ENCODE measurements at regions not wholly inside any gene's neighbourhood (a gene's known extent, or its start where the extent isn't known, plus 50 kb on each side); places are given as distances from the start of the nearest gene placed in this dataset.

DNA sequence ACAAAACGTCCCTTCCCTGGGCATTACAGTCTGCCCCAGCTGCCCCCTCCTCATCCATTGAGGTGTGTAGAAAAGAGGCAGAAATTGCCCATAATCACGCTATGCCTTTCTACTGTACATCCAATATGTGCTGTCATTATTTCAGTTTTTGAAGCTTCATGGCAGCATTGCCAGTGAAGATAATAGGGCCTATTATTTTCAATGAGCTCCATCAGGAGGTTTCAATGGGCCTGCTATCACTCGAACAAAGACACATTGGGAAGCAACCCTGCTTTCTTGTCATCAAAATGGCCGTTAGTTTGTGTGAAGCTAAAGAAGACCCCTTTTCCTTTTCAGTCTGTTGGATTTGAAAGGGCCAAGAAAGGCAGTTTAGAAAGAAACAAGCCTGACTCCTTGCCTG lies 653.8 kb downstream of the NOVA1 start:
- no peaks in the 10 kb centered on the region for H3K27me3 Mint-ChIP-seq
- Histone ChIP-seq H3K27ac (ENCODE audit: insufficient read depth, low read length, poor library complexity, severe bottlenecking) (no peak overlapping the region), H3K4me1 (ENCODE audit: control insufficient read depth, insufficient read depth, low read length, poor library complexity, severe bottlenecking) (no peaks in the 10 kb centered on the region), H3K4me3 (ENCODE audit: low read depth, low read length) (no peak overlapping the region), H3K36me3 (ENCODE audit: control insufficient read depth, insufficient read depth, low read length) (no peaks in the 10 kb centered on the region), H3K9me3 (ENCODE audit: control insufficient read depth in 2 of 2, low read length in 2 of 2) (peaks cover 0 to under 1% of the 10 kb centered on the region in 2 experiments), H3K27me3 (ENCODE audit: control insufficient read depth, insufficient read depth, low read length) (no peaks in the 10 kb centered on the region)
- peaks cover 0 to 29% (median 9%) of the 10 kb centered on the region in 7 donors for H3K9me3 Mint-ChIP-seq
- H3K27ac Mint-ChIP-seq, result no peak overlapping the region
- H3K4me3 Mint-ChIP-seq, result no peak overlapping the region
- ATAC-seq (ENCODE audit: low read depth in 2 of 2), result no peak
- no peaks in the 10 kb centered on the region for H3K4me1 Mint-ChIP-seq
- DNase-seq, result no peak
- H3K36me3 Mint-ChIP-seq, result no peaks in the 10 kb centered on the region

- Histone ChIP-seq H3K4me1 (ENCODE audit: control insufficient read depth, insufficient read depth, low read length, poor library complexity, severe bottlenecking) (no peaks in the 10 kb centered on the region), H3K27me3 (ENCODE audit: control insufficient read depth, insufficient read depth, low read length) (no peaks in the 10 kb centered on the region), H3K36me3 (ENCODE audit: control insufficient read depth, insufficient read depth, low read length) (no peaks in the 10 kb centered on the region), H3K27ac (ENCODE audit: insufficient read depth, low read length, poor library complexity, severe bottlenecking) (no peak overlapping the region), H3K4me3 (ENCODE audit: low read depth, low read length) (no peak overlapping the region), H3K9me3 (ENCODE audit: control insufficient read depth in 2 of 2, low read length in 2 of 2) (no peaks in the 10 kb centered on the region)
- Mint-ChIP-seq H3K27ac (no peak overlapping the region), H3K4me3 (no peak overlapping the region), H3K27me3 (no peaks in the 10 kb centered on the region), H3K36me3 (no peaks in the 10 kb centered on the region), H3K4me1 (no peaks in the 10 kb centered on the region), H3K9me3 (peaks cover 0 to 27% (median 8%) of the 10 kb centered on the region in 7 donors)
- no peak for ATAC-seq (ENCODE audit: low read depth in 2 of 2)
- no peak for DNase-seq
These were observed 654.5 kb downstream of the NOVA1 start for GRCh38 chr14:25943329-25943728.

DNA sequence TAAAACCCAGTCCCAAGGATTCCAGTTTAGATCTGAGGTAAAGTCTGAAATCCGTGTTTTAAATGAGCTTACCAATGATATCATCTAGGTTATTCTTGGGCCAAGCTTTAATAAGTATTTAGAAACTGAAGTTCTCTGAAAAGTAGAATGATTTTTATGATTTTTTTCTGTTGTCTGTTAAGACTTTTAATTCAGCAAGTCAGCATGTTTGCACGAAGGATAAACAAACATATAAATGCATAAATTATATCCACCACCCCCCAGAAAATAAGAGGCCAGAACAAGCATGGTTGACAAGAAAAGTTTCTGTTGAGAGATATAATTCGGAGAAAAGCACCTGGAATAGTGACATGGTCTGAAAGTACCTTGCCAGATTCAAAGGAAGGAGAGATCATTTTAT lies 655.7 kb downstream of the NOVA1 start:
- Histone ChIP-seq H3K36me3 (ENCODE audit: control insufficient read depth, insufficient read depth, low read length) (no peaks in the 10 kb centered on the region), H3K4me1 (ENCODE audit: control insufficient read depth, insufficient read depth, low read length, poor library complexity, severe bottlenecking) (no peaks in the 10 kb centered on the region), H3K4me3 (ENCODE audit: low read depth, low read length) (no peak overlapping the region), H3K27ac (ENCODE audit: insufficient read depth, low read length, poor library complexity, severe bottlenecking) (no peak overlapping the region), H3K27me3 (ENCODE audit: control insufficient read depth, insufficient read depth, low read length) (no peaks in the 10 kb centered on the region), H3K9me3 (ENCODE audit: control insufficient read depth in 2 of 2, low read length in 2 of 2) (peaks cover 0 to 3% of the 10 kb centered on the region in 2 experiments)
- no peak overlapping the region for H3K27ac Mint-ChIP-seq
- H3K4me3 Mint-ChIP-seq, result no peak overlapping the region
- no peaks in the 10 kb centered on the region for H3K36me3 Mint-ChIP-seq
- no peak for ATAC-seq (ENCODE audit: low read depth in 2 of 2)
- no peaks in the 10 kb centered on the region for H3K4me1 Mint-ChIP-seq
- DNase-seq, result no peak
- no peaks in the 10 kb centered on the region for H3K27me3 Mint-ChIP-seq
- H3K9me3 Mint-ChIP-seq, result peaks cover 1 to 28% (median 8%) of the 10 kb centered on the region in 7 donors

DNA sequence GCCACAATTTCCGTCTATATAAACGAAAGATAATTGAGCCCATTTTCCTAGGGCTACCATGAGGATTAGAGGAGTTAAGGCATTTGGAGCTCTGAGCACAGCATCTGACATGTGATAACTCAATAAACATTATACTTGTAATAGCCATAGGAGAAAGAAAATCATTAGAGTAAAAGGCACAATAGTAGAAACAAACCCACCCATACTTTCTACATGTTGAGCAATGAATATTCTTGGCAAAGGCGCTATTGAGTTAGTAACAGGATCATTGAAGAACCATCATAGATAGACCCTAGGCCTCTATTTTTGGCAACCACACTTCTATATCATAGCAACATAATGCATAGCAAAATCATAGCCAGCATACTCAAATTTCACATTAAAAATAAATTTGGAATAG lies 664.1 kb downstream of the NOVA1 start:
- no peak for ATAC-seq (ENCODE audit: low read depth in 2 of 2)
- Mint-ChIP-seq H3K4me3 (no peak overlapping the region), H3K9me3 (peaks cover 0 to 18% (median 3%) of the 10 kb centered on the region in 7 donors)

GRCh38 chr14:25929881-25930615 lies 667.8 kb downstream of the NOVA1 start:
- no peaks in the 10 kb centered on the region for H3K36me3 Mint-ChIP-seq

More for the DNA sequence above, 664.1 kb downstream of the NOVA1 start:
- Histone ChIP-seq H3K9me3 (ENCODE audit: control insufficient read depth in 2 of 2, low read length in 2 of 2) (peaks cover 3 to 19% of the 10 kb centered on the region in 2 experiments), H3K4me1 (ENCODE audit: control insufficient read depth, insufficient read depth, low read length, poor library complexity, severe bottlenecking) (no peaks in the 10 kb centered on the region), H3K36me3 (ENCODE audit: control insufficient read depth, insufficient read depth, low read length) (no peaks in the 10 kb centered on the region), H3K27ac (ENCODE audit: insufficient read depth, low read length, poor library complexity, severe bottlenecking) (no peak overlapping the region), H3K27me3 (ENCODE audit: control insufficient read depth, insufficient read depth, low read length) (no peaks in the 10 kb centered on the region), H3K4me3 (ENCODE audit: low read depth, low read length) (no peak overlapping the region)
- H3K27me3 Mint-ChIP-seq, result no peaks in the 10 kb centered on the region
- H3K27ac Mint-ChIP-seq, result no peak overlapping the region
- DNase-seq, result no peak
- H3K36me3 Mint-ChIP-seq, result no peaks in the 10 kb centered on the region
- no peaks in the 10 kb centered on the region for H3K4me1 Mint-ChIP-seq

GRCh38 chr14:25911831-25912230 lies 686.0 kb downstream of the NOVA1 start:
- Histone ChIP-seq H3K27me3 (ENCODE audit: control insufficient read depth, insufficient read depth, low read length) (no peaks in the 10 kb centered on the region), H3K27ac (ENCODE audit: insufficient read depth, low read length, poor library complexity, severe bottlenecking) (no peak overlapping the region), H3K9me3 (ENCODE audit: control insufficient read depth in 2 of 2, low read length in 2 of 2) (peaks cover 2 to 4% of the 10 kb centered on the region in 2 experiments), H3K36me3 (ENCODE audit: control insufficient read depth, insufficient read depth, low read length) (no peaks in the 10 kb centered on the region), H3K4me3 (ENCODE audit: low read depth, low read length) (no peak overlapping the region), H3K4me1 (ENCODE audit: control insufficient read depth, insufficient read depth, low read length, poor library complexity, severe bottlenecking) (no peaks in the 10 kb centered on the region)
- Mint-ChIP-seq H3K4me1 (no peaks in the 10 kb centered on the region), H3K27ac (no peak overlapping the region), H3K4me3 (no peak overlapping the region), H3K9me3 (peaks cover 2 to 33% (median 11%) of the 10 kb centered on the region in 7 donors), H3K27me3 (no peaks in the 10 kb centered on the region), H3K36me3 (no peaks in the 10 kb centered on the region)
- no peak for ATAC-seq (ENCODE audit: low read depth in 2 of 2)
- no peak for DNase-seq

More at GRCh38 chr14:25929881-25930615, 667.8 kb downstream of the NOVA1 start:
- H3K27me3 ChIP-seq (ENCODE audit: control insufficient read depth, insufficient read depth, low read length), result no peaks in the 10 kb centered on the region
- H3K9me3 ChIP-seq (ENCODE audit: control insufficient read depth in 2 of 2, low read length in 2 of 2), result peaks cover 9 to 23% of the 10 kb centered on the region in 2 experiments
- H3K36me3 ChIP-seq (ENCODE audit: control insufficient read depth, insufficient read depth, low read length), result no peaks in the 10 kb centered on the region
- no peak overlapping the region for H3K27ac ChIP-seq (ENCODE audit: insufficient read depth, low read length, poor library complexity, severe bottlenecking)
- no peaks in the 10 kb centered on the region for H3K4me1 Mint-ChIP-seq
- DNase-seq (no peak), ATAC-seq (ENCODE audit: low read depth in 2 of 2) (no peak)
- H3K4me3 Mint-ChIP-seq, result no peak overlapping the region
- peaks cover 3 to 30% (median 9%) of the 10 kb centered on the region in 7 donors for H3K9me3 Mint-ChIP-seq
- no peaks in the 10 kb centered on the region for H3K27me3 Mint-ChIP-seq
- H3K27ac Mint-ChIP-seq, result no peak overlapping the region
- H3K4me3 ChIP-seq (ENCODE audit: low read depth, low read length), result no peak overlapping the region
- H3K4me1 ChIP-seq (ENCODE audit: control insufficient read depth, insufficient read depth, low read length, poor library complexity, severe bottlenecking), result no peaks in the 10 kb centered on the region

DNA sequence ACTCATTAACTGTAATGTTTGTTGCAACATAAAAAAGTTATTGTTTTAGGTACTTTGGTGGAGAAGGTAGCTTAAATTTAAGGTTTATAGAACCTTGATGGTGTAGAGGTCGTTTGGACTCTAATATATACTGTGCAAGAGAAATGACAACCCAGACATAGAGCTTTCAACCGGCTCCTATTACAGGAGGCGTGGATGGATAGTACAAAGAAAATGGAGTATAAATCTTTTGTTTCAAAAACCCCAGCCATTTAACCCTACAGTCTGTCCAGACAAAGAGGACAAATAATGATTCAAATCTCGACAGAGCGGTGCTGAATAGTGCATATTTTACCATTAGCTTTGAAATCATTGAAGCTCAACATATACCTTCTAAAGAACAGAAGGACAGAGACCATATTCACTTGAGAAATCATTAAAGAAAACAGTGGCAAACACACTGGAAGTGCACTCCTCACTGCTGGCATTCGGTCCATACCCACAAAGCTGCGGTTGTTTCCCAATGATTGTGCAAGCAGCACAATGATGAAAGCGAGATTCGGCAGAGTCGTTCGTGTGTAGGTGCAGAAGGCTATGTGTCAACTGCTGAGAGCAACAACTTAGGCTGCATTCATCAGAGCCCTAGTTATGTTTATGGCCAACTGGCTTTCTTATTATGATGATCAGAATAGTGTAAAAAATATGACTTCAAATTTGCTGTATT lies 688.6 kb downstream of the NOVA1 start:
- no peaks in the 10 kb centered on the region for H3K36me3 ChIP-seq (ENCODE audit: control insufficient read depth, insufficient read depth, low read length)
- H3K4me3 ChIP-seq (ENCODE audit: low read depth, low read length), result no peak overlapping the region
- Mint-ChIP-seq H3K4me1 (no peaks in the 10 kb centered on the region), H3K27ac (no peak overlapping the region), H3K9me3 (peaks cover 4 to 29% (median 10%) of the 10 kb centered on the region in 7 donors), H3K4me3 (no peak overlapping the region), H3K36me3 (no peaks in the 10 kb centered on the region), H3K27me3 (no peaks in the 10 kb centered on the region)
- H3K27me3 ChIP-seq (ENCODE audit: control insufficient read depth, insufficient read depth, low read length), result no peaks in the 10 kb centered on the region
- H3K4me1 ChIP-seq (ENCODE audit: control insufficient read depth, insufficient read depth, low read length, poor library complexity, severe bottlenecking), result no peaks in the 10 kb centered on the region
- peaks cover 2 to 4% of the 10 kb centered on the region in 2 experiments for H3K9me3 ChIP-seq (ENCODE audit: control insufficient read depth in 2 of 2, low read length in 2 of 2)
- DNase-seq (no peak), ATAC-seq (ENCODE audit: low read depth in 2 of 2) (no peak)
- no peak overlapping the region for H3K27ac ChIP-seq (ENCODE audit: insufficient read depth, low read length, poor library complexity, severe bottlenecking)

Measured in CD4-positive, CD25-positive, alpha-beta regulatory T cell (primary cell).